HG02943 (cell line): ENCODE measurements at regions not wholly inside any gene's neighbourhood (a gene's known extent, or its start where the extent isn't known, plus 50 kb on each side); places are given as distances from the start of the nearest gene placed in this dataset.
"Not testable (repeated sequence)": the region's sequence is repeated elsewhere in the genome, so short reads cannot be mapped to it uniquely, and the experiment has no call there.

Experiments
- ATAC-seq: cut with Tn5 transposase; IDR thresholded peaks from one replicate; pipeline ENCODE4 v1.9.1; 2021; ENCODE audit warnings: mild to moderate bottlenecking, low read depth, moderate library complexity; ENCODE audit not compliant: unreplicated experiment

DNA sequence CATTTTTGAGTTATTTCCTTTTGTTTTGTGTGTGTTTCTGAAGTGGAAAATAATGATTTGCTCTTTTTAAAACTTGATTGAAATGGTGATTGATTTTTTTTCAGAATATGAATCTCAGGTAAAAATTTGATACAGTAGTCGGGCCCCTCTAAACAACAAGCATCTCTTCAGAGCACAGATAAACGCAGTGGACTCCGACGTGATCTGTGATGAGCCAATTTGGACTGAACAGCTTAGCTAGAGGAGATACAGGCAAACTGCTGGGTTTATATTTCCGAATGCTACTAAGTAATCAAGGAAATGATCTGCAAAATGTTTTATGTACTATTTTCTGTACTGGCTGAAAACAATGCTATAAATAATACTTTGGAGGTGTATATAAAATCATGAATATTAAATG is 705.7 kb upstream of the RGS18 start:
- no peak for ATAC-seq

GRCh38 chr1:191453487-191453886 is 704.8 kb upstream of the RGS18 start:
- no peak for ATAC-seq

DNA sequence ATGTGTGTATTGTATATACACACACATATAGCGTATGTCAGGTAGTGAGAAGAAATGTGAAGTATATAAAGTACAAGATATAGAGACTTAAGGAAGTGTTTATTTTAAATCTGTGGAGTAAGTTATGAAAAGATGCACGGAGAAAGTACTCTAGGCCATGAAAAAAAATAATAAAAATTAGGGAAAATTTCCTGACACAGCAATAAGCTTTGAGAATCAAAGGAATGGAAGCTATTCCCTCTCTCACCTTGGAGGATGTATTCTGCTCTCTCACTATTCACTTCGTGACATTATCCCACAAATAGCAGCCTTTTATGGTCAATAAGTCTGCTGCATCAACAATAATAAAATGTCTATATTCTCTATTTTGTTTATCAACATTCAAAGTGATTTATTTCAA is 700.4 kb upstream of the RGS18 start:
- ATAC-seq: no peak

GRCh38 chr1:191460234-191460633 is 698.0 kb upstream of the RGS18 start:
- no peak for ATAC-seq

DNA sequence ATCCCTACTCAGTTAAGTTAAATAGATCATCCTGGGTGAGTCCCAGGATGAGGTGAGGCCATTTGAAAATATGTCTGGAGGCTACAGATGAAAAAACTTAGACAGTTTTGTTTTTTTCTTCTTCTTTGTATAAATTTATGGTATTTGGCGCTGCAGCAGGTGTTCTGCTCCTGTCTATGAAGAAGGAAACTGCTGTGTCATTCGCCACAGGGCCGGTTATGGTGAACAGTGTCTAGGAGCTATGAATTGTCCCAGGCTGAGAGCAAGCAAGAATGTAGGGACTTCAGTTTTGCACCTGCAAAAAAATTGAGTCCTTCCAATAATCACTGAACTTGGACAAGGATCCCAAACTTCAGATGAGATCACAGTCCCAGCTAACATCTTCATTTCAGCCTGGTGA is 674.3 kb upstream of the RGS18 start:
- no peak for ATAC-seq

DNA sequence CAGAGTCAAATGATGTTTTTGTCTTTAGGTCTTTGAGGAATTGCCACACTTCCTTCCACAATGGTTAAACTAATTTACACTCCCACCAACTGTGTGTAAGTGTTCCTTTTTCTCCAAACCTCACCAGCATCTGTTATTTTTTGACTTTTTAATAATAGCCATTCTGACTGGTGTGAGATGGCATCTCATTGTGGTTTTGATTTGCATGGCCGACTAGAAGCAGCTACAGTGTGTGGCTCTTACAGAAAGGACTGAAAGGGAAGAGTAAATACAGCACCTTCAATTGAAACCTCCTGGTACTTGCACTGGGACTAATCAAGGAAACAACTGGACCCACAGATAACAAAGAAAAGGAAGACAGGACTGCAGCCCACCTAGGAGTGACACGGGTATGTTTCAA is 668.0 kb upstream of the RGS18 start:
- no peak for ATAC-seq

DNA sequence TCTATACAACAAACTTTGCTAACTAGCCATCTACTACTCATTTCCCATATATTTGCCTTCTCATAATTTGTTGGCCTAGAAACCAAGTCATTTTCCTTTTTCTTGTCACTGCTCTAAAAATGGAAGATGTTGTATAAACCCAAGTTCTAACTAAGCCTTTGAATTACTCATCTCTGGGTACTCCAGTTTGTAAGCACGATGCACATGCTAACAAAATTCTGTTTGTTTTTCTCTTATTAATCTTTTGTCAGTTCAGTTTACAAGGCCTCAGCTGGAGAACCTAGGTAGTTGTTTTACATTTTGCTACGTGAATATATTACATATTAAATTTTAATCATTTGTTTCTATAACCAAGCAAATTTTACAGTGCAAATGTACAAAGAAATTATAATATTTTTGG is 663.2 kb upstream of the RGS18 start:
- no peak for ATAC-seq

DNA sequence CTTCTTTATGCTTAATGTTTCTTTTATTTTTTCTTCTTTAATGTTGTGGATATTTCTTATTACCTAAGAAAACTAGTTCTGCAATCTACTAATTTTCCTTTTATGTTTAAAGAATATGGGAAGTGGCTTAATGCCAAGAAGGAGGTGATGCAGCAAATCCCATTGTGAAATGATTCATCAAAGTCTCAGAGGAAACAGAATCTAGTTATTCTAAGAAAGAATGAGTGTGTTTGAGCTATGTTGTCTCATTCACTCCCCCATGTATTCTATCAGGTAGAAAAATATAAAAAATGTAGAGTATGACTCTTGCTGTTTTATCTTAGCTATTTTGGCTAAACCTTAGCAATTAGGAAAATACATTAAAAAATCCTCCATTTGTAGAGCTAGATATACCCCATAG is 659.9 kb upstream of the RGS18 start:
- ATAC-seq: no peak

GRCh38 chr1:191498825-191499224 is 659.4 kb upstream of the RGS18 start:
- no peak for ATAC-seq

- no peak for ATAC-seq
These were observed 653.3 kb upstream of the RGS18 start for GRCh38 chr1:191504999-191505398.

GRCh38 chr1:191508239-191508638 is 650.0 kb upstream of the RGS18 start:
- peak; percentile 70 for ATAC-seq

GRCh38 chr1:191511480-191511879 is 646.8 kb upstream of the RGS18 start:
- not testable (repeated sequence) for ATAC-seq

- ATAC-seq: no peak
These were observed 640.4 kb upstream of the RGS18 start for GRCh38 chr1:191517826-191518225.

DNA sequence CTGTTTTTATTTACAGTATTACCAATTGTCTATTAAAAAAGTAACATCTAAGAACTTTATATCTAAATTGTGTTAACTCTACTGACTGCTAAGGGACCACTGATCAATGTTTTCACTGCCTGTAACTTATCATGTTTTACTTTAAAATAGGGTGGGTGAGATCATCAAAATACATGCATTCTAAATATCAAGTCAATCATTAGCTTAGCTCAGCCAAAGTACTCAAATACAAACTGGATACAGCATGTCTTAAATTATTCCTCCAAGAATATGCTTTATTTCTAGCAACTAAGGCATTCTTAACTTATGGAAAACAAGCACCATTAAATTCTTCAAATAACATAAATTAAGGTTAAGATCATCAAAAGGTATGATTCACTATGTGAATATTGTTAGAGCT is 638.7 kb upstream of the RGS18 start:
- ATAC-seq: no peak

DNA sequence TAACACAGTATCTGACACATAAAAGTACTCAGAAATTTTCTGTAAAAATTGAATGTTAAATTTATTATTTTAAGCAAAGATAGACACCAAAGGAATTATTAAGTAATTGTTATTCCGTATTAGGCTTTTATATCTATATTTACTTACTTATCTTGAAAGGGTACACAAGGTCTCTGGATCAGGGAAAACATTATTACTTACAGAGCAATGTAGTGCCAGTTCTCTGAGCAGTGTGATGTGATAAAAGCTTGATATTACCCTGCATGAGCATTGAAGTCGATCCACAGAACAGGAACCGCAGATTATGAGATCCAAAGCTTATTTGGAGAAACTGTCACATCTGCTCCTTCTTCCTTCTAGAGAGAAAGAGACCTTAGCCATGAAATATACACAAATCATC is 637.9 kb upstream of the RGS18 start:
- ATAC-seq: no peak

- ATAC-seq: not testable (repeated sequence)
These were observed 632.3 kb upstream of the RGS18 start for GRCh38 chr1:191525944-191526343.

- ATAC-seq: no peak
These were observed 630.0 kb upstream of the RGS18 start for GRCh38 chr1:191528275-191528674.

- no peak for ATAC-seq
These were observed 627.3 kb upstream of the RGS18 start for GRCh38 chr1:191530928-191531327.

DNA sequence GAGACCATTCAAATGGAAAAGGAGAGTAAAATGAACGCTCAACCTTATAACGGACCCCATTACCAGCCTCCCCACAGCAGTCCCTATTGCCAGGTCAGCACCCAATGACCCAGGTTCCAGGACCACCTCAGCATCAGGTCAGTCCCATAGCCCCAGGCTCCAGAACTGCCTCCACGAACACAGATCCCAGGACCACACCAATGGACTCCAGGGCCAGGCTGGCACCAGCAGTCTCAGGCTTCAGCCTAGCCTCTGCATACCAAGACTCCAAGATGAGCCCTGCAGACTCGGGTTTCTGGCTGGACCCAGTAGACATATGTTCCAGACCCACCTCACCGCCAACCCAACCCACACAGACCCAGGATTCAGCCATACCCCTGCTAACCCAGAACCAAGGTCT is 625.0 kb upstream of the RGS18 start:
- ATAC-seq: no peak

- no peak for ATAC-seq
These were observed 621.4 kb upstream of the RGS18 start for GRCh38 chr1:191536791-191537429.

GRCh38 chr1:191541758-191542157 is 616.5 kb upstream of the RGS18 start:
- no peak for ATAC-seq

- no peak for ATAC-seq
These were observed 615.8 kb upstream of the RGS18 start for GRCh38 chr1:191542444-191542843.

- ATAC-seq: no peak
These were observed 611.5 kb upstream of the RGS18 start for GRCh38 chr1:191546803-191547202.
